ENCODE measurements at regions not wholly inside any gene's neighbourhood (a gene's known extent, or its start where the extent isn't known, plus 50 kb on each side); places are given as distances from the start of the nearest gene placed in this dataset.

DNA sequence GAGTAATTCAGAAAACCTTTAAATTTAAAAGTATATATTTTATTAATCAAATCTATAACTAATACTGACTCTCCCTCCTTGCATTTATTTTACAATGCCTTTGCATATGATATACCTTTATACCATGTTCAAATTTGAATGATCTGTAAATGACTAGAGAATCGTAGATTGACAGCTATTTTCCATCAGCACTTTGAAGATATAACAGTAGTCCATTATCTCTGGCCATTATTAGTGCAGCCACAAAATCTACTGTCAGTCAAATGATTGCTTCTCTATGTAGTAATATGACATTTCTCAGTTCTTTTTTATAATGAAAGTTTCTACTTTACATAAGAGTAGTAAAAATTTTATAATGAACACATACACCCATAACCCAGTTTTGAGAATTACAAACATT, 1054.8 kb upstream of the B3GALT2 start:
- no peak for DNase-seq (ENCODE audit: low spot score)

DNA sequence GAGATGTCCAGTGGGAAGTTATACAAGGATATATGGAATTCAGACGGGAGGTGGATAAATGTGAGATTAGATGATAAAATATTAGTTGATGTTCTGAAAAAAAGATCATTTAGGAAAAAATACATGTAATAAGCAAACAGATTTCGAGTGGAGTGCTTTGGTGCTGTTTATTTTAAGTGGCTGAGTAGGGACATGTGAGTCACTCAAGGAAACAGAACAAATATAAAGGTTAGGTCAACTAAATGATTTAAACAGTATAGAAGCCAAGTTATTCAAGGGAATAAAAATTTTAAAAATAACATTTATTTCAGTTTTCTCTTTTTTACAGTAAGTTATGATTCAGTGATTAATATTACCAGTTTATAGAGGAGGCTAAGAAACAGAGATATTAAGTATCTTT, 1046.7 kb upstream of the B3GALT2 start:
- DNase-seq (ENCODE audit: low spot score): no peak

DNA sequence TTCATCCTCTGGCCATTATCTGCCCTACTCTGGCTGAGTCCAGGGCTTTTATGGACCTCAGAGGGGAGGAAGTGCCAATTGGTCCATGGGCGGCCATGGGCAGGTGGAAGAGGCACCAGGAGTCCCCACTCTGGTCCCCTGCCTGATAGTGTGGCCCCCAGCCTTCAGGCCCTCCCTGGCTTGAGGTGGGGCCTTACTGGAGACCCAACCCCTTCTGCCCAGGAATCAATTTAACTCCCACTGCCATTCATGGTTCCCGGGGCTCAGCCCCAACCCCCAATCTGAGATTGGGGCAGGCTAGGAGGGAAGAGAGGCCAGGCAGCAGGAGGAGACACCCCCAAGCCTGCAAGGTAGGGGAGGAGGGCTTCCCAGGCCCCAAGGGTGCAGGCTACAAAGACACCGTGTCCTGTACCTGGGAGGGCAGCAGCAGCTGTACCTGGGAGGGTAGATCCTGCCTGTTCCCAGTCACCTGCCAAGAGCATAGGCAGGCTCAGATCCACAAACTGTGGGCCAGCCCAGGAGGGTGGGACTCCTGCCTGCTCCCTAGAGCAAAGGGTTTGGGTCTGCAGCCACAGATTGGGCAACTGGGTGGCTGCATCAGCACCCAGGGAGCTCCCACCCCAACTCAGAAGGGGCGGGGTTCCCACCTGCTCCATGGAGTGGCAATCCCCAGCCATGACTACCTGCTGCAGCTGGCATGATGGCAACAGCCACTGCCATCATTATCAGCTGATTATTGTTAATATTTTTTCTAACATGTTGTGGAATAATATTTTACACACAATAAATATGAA, 1044.1 kb upstream of the B3GALT2 start:
- no peak for DNase-seq (ENCODE audit: low spot score)

DNA sequence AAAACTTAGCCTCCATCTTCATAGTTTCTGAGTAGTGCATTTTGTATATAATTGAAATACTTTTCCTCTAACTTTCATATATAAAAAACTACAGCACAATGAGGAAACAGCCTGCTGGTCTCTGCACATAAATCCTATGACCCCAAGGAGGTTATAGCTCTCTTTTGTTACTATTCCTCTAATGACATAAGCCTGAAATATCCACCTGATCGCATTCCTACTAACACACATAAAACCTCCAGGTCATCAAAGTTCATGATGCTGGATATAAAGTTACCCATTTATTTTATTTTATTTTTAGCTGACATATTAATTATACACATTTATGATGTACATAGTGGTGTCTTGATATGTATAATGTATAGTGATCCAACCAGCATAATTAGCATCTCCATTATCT, 1042.0 kb upstream of the B3GALT2 start:
- DNase-seq (ENCODE audit: low spot score): no peak

DNA sequence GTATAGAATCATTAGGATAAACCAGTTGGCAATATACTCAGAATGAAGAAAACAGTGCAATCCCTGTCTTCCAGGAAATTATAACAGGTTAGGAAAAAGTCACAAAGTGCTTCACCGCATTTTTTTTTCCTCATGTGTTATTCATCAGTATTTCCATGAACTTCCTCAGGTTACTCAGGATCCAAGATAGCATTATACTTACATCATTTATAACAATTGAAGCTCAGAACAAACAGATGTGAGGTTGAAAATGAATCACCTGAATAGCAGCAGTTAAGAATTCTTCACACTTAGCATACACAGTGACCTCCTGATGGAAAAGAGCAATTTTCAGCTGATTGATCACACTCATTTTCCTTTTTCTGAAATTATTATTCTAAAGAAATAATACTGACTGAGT, 1040.7 kb upstream of the B3GALT2 start:
- DNase-seq (ENCODE audit: low spot score): no peak

DNA sequence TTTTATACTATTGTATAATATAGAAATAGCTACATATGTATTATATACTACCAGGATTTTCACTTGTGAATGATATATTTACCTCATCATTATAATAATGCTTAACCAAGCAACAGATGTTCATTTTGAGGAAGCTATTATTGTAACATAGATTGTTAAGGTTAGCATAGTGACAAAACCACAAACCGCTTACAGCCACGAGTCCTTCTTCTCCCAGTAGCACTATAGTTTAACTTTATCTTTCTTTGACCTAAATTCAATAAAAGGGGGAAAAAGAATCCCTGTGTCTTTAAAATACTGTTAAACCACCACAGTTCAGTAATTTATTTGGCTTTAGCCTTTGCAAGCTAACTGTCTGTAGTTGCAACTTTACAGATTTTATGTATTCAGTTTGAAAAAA, 1039.4 kb upstream of the B3GALT2 start:
- no peak for DNase-seq (ENCODE audit: low spot score)

DNA sequence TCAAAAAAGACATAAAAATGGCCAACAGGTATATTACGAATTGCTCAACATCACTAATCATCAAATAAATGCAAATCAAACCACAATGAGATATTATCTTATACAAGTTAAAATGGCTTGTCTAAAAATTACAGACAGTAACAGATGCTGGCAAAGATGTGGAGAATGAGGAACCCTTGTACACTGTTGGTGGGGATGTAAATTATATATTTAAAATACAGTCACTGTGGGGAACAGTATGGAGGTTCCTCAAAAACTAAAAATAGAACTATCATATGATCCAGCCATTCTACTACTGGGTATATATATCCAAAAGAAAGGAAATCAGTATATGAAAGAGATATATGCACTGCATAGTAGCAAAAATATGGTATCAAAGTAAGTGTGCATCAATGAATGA, 1037.2 kb upstream of the B3GALT2 start:
- DNase-seq (ENCODE audit: low spot score): no peak

DNA sequence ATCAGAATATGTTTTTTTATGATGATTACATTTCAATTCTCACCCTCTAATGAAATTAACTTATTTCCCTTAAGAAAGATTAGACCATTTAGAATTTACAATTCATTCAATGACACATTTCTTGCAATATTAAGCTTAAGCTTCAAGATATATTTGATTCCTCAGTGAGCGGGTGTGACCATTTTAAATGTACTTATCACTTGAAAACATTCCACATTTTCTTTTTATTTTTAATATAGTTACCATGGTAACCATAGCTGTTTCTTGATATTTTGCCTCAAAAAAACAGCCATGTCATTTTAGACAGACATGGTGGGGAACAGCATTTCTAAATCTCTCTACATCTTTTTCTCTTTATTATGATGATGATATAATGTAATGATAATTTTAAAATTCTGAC, 1029.0 kb upstream of the B3GALT2 start:
- no peak for DNase-seq (ENCODE audit: low spot score)

DNA sequence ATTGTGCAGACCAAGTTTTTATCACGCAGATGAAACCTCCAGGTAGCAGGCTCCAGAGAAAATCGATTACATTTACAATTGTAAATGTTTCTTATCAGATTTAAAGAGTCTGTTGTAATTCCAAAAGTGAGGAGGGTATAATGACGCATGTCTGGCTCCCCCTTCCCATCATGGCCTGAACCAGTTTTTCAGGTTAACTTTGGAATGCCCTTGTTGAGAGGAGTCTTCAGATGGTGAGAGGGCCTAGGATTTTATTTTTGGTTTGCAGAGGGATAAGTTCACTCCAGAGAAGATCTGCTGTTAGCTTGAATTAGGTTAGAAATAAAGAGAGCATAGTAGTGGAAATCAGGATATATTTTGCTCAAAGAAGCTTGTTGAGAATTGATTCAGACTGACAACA, 1028.3 kb upstream of the B3GALT2 start:
- DNase-seq (ENCODE audit: low spot score): no peak

DNA sequence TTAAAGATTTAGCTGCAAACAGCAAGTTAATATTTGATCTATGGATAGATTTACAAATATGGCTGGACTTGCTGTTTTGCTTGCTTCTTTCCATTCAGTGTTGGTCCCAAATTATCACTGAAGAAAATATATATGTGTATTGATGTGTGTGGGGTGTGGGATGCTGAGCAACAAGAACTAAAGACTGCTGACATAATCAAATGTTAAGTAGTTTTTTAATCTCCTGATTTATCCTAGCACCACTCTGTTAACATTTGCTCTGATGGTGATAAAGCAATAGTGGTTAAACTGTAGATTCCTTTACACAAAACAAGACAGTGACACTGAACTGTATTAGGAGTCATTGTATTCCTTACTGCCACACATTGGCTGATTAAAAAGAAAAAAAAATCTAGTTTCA, 1023.5 kb upstream of the B3GALT2 start:
- DNase-seq (ENCODE audit: low spot score): no peak

DNA sequence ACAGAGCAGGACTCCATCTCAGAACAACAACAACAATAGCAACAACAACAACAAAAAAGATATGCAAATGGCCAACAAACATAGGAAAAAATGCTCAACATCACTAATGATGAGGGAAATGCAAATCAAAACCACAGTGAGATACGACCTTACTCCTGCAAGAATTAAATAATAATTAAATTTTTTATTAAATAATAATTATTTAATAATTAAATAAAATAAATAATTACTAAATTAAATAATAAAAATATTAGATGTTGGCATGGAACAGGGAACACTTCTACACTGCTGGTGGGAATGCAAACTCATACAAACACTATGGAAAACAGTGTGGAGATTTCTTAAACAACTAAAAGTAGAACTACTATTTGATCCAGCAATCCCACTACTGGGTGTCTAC, 1022.3 kb upstream of the B3GALT2 start:
- no peak for DNase-seq (ENCODE audit: low spot score)

DNA sequence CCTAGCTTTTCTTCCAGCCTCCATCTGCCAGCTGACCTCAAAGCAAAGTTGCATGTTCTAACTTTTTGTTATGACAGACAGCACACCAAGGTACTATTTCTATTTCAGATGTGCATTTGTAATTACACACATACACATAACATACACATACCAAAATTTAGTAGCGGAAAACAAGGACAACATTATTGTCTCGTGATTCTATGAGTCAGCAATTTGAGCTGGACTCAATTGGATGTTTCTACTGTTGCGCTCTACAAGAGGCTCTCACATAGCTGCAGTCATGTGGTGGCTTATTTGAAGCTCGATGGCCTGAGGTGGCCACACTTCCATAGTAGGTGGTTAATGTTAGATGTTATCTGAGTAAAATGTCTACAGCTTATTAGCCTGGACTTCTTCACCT, 1010.1 kb upstream of the B3GALT2 start:
- no peak for DNase-seq (ENCODE audit: low spot score)

DNA sequence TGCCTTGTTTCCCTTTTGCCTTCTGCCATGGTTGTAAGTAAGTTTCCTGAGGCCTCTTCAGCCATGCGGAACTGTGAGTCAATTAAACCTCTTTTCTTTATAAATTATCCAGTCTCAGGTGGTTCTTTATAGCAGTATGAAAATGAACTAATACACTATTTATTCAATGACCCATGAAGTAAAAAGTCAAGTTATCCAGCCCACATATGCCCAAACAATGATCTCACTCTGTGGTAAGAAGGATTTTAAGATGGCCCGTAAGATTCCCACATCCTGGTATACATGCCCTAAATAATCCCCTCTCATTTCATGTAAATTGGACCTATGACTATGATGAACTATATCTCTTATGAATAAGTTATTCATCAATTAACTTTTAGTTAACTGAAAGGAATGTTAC, 1008.3 kb upstream of the B3GALT2 start:
- no peak for DNase-seq (ENCODE audit: low spot score)

DNA sequence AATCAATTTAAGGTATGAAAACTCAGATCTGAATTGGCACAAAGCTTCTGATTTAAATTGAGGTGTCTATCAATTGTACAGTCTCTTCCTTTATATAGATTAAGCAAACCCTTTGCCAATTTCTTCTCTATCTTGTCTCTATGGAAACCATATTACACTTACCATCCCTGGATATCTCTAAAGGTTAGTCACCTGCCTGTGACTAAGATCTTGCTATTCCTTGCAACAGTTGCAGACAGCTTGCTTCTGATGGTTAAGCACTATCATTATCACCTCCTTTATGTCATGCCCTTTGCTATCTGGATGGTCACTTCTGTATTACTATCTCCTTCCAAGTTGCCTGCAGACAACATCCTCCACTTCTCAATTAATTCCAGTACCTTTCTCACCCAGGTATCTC, 998.6 kb upstream of the B3GALT2 start:
- no peak for DNase-seq (ENCODE audit: low spot score)

DNA sequence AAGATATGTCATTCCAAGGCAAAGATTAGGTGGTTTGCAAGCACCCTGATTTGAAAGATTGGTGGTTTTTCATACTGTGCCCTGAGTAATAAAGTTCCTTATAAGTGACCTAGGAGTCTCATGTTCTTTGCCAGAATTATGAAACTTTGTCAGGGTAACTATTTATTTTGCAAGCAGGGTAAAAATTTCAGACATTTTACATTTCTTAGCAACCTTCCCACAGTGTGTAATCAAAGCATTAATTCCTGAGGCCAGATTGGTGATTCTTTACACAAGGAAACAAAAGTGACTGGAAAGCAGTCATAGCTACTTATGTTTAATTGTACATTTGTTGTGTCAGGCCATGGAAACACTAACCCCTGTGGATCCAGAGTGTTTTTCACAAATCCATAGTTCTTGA, 998.0 kb upstream of the B3GALT2 start:
- DNase-seq (ENCODE audit: low spot score): no peak

DNA sequence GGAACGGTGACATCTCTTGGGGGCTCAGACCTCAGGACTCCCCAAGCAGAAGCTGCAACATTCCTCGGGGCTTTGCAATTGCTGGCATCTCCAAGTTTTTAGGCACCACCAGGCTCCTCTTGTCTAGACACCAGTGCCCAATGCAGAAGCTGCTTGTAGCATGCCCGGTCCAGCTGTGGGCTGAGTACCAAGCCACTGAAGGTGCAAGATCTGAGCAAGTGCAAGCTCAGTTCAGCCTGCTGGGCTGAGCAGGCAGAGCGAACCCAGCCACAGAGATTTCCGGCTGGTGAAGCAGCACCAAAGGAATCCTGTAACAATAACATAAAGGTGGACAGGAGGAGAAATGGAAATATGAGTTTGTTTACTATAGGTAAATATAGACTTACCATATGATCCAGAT, 995.4 kb upstream of the B3GALT2 start:
- no peak for DNase-seq (ENCODE audit: low spot score)

DNA sequence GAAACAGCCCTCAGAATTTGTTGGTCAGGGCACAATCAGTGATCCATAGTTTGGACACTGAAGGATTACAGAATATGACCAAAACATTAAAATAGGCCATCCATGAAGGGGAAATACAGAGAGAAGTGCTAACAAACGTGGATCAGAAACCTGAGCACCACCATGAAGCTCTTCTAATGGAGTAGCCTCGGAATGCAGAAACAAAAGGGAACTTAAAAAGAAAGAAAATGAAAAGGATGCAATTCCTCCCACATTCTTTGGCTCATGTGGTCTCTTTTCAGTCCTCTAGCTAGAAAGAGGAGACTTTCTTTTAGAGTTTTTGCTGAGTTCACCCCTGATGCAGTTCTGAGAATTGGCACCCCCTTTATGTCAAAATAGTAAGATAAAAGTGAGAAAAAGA, 989.8 kb upstream of the B3GALT2 start:
- DNase-seq (ENCODE audit: low spot score): no peak

DNA sequence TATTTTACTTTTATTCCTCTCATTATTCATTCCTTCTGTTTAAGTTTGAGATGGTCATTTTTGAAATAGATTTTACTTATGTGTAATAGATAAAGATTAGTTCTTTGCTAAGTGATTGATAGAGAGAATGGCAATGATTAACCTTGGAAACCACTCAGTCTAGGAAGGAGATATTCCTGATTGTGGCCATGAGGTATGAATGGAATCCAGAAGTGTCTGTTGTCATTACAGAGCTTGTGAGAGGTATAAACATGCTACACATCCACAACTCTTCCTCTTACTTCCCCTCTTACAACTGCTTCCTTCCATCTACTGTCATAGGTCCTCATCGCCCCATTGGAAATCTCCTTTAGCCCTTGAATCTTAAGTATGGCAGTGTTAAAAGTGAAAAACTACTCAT, 988.8 kb upstream of the B3GALT2 start:
- DNase-seq (ENCODE audit: low spot score): no peak

DNA sequence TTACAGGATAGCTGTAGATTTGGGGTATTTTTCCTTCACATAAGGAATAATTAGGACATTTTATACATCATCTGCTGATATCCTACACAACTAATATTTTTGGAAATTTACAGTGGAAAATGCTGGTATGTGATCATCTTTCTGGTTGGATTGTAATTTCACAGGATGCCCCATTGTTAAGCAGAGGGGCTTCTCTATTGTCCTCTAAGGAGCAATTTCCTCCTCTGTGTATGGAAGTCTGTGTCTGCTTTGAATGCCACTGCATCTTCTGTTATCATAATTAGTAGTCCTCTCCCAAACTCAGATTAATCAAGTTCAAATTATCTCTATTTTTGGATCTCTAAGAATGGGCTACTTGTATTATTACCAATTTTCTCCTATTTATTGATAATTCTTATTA, 988.1 kb upstream of the B3GALT2 start:
- DNase-seq (ENCODE audit: low spot score): no peak

DNA sequence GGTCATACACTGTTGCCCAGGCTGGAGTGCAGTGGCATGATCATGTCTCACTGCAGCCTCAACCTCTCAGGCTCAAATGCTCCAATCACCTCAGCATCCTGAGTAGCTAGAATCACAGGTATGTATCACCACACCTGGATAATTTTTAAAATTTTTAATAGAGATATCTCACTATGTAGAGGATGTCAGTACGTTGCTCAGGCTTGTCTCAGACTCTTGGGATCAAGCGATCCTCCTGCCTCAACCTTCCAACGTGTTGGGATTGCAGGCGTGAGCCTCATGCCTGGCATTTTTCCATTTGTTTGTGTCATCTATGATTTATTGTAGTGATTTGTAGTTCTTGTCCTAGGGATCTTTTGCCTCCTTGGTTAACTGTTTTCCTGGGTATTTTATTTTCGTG, 985.2 kb upstream of the B3GALT2 start:
- DNase-seq (ENCODE audit: low spot score): no peak

DNA sequence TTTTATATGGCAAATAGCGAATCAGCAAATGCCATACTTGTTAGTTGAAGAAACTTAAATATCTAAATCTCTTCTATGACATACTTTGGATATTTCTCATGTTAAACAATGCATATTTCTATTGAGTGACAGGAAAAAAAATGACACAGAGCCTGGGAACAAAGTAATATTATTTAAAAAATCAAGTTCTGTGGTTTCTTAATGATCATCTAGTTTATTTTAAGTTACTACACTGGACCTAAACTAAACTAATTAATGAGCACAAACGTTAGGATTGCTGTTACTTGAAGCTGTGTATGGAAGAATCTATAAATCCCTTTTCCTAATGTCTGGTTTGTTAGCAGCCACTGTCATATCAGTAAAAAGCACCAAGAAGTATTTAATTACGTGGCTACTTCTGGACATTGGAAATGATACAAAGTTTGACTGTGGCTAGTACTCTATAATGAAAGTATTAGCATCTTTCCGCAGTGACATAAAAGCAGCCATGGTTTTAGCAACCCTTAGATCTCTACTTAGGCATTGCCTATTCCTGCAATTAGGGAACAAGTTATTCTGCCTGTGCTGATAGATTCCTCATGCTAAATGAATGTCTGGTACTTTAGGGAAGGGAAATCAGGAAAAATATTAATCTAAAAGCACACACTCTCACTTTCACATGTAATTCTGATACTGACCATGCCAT, 981.7 kb upstream of the B3GALT2 start:
- no peak for DNase-seq (ENCODE audit: low spot score)

DNA sequence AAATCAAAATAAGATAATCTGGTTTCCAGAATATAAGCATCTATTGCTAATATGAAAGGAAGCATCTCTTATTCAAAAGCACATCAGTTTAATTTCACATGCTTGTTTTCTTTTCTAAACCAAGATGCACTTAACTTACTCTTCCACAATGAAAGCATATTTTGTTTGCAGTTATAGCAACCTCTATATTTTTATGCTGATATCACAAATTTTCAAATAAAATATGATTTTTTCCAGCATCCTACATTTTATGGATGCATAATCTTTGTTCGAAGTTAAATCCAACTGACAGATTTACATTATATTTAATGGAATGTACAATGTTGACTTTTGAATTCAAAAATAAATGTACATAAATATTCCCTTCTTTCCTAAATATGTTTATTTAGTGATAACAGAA, 978.3 kb upstream of the B3GALT2 start:
- no peak for DNase-seq (ENCODE audit: low spot score)

DNA sequence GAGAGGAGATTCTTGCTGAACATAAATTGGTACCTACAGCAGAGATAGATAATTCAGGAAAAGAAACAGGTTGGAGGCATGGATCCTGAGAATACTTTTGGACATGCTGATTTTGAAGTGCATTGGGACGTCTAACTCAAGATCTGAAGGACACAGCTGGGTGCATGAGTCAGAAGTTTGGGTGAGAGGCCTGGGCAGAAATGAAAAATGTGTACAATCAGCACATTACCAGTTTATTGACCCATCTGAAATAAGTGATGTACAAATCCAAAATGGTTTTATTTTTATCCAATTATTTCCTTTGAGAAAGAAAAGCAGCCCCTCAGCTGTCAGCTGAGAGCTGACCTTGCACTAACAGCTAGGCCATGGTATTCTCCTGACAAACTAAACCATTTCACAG, 975.2 kb upstream of the B3GALT2 start:
- no peak for DNase-seq (ENCODE audit: low spot score)

DNA sequence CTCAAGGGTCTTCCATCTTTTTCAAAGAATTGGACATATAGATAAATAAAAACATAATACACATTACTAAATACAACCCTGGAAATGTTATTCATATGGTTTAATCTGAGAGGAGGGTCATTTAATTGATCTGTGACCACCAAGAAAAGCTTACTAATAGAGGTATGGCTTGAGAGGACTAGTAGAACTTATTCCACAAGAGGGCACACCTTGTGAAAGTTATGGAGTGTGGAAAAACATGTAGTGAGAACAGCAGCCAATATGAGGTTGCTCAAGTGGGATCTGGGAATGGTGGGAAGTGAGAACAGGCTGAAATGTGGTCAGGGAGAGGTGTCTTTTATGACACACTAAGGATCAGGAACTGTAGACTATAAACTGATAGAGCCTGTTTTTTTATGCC, 973.5 kb upstream of the B3GALT2 start:
- no peak for DNase-seq (ENCODE audit: low spot score)

Measured in cerebellar cortex (tissue), 1 donor.